GM19023 (cell line): ENCODE measurements at regions not wholly inside any gene's neighbourhood (a gene's known extent, or its start where the extent isn't known, plus 50 kb on each side); places are given as distances from the start of the nearest gene placed in this dataset.
"Not testable (repeated sequence)": the region's sequence is repeated elsewhere in the genome, so short reads cannot be mapped to it uniquely, and the experiment has no call there.

ENCODE experiments used
- ATAC-seq: cut with Tn5 transposase; IDR thresholded peaks from one replicate; pipeline ENCODE4 v1.9.1; 2021; ENCODE audit warnings: mild to moderate bottlenecking, moderate library complexity; ENCODE audit not compliant: unreplicated experiment

DNA sequence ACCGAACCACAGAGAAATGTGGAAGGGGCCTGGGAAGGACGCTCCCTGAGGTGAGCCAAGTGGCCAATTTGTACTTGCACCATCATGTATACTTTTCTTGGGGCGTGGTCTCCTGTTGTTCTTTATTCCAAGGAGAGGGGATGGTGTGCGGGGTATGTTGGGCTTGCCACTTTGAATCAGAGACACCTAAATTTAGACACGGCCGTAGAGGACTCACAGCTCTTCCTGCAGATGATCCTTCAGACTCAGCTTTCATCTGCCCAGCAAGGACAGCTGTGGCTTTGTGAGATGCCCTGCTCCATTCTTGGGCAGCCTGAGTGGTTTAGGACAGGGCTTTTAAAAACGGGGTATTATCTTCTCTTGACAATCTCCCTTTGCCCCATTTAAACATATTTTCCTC is 473.2 kb downstream of the REEP3 start:
- ATAC-seq: no peak

DNA sequence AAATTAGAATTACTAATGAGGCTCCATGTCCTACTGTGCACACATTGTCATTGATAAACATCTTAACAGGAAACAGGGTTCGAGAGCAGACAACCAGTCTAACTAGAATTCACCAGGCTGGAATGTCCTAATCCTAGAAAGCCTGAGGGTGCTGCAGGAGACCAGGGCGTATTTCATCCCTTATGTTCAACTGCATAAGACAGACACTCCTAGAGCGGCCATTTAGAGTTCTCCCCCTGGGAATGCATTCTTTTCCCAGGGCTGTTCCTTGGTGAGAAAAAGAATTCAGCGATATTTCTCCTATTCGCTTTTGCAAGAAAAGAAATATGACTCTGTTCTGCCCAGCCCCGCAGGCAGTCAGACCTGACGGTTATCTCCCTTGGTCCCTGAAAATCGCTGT is 486.0 kb downstream of the REEP3 start:
- no peak for ATAC-seq

DNA sequence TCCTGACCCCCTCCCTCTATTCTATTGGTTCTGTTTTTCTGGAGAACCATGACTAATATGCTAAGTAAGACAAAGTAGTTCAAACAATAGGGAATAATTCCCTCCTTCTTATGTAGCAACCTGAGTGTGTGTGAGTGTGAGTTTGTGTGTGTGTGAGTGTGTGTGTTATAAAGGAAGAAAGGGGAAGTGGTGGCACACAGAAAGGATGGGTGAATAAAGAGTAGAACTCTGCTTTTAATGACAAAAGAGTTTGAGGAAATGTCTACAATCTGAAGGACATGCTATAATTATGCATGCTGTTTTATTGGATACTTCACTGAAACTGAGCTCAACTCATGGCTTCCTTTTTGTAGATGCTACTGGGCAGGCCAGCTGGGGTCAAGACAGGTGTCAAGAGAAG is 489.5 kb downstream of the REEP3 start:
- ATAC-seq: no peak

DNA sequence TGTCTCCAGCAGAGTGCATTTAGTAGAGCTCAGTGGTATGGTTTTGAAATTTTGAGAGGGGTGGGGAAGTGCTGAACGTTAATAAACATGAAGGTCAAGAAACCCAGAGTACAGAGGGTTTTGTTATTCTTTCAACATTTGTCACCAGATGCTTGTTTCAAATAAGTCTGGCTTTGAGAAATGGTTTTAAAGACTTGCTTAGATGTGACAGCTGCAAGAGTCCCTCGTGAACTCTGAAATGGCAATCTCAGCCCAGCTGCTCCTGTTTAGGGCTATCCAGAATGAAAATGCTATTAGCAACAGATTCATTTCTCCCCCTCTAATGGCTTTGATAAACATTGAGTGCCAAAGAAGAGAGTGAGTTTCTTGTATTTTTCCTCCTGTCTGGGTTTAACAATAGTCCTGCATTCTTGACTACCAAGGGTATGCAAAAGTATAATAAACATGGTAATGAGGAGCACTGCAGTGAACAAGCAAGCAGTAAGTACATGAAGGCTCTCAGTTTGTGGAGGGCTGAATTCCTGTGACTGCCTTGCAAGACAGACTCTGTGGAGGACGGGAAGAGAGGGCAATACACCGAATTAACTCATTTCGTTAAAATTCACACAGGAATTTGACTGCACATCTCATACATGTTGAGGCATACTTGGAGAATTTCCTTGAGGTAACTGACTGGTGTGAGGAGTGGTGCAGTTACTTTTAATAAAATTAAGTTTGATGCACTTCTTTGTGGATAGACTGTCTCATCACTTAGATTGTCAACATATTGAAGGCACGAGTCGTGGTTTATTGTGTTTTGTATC is 490.9 kb downstream of the REEP3 start:
- ATAC-seq: no peak

DNA sequence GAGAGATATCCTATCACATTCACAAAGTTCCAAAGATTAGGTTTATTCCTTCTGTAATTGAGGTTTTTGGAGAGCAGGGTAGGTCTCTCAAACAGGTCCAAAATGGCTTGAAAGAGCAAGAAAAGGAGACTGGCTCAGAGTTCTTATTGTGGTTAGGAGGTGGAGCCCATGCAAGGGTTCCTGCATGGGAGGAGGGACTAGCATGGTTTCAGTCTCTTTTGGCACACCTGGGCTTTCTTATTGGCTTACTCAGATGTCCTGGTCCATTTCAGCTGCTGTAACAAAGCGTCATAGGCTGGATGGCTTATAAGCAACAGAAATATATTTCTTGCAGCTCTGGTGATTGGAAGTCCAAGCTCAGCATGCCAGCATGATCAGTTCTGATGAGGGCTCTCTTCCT is 493.1 kb downstream of the REEP3 start:
- no peak for ATAC-seq

DNA sequence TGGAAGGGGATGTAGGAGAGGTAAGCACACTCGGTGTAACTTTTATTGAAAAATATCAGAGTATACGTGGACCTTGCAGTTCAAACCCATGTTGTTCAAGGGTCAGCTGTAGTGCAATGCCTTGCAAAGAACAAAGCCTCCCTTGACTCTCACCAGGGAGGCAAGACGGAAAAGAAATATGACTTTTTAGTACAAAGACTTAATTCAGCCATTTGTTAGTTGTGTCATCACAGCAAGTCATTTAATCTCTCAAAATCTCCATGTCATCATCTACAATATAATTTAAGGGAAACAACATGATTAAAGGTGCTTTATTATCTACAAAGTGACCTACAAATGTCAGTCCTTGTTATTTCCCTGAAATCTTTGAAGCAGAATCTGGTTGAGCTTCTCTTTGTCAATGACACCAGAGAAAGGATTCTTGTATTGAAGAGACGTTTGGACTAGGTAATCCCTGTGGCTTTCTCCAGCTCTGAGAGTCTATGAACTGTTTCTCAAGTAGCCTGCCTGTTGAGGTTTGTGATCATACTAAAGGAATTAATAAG is 502.8 kb downstream of the REEP3 start:
- ATAC-seq: no peak

DNA sequence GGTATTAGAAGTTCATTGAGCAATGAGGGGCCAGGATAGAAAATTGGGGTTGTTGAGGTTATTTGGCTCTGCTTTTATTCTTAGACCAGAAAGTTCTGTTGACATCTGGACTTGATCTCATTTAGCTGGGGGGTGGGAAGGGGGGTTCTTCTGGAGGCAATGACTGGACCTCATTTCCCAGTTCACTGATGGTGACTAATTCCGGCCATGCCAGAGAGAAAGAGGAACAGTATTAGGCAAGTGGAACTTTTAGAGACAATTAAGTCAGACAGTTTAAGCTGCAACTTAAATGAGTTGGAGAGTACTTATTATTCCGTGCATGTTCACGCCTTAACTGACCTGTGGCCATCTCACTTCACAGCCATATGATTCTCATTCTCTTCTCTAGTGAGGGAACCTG is 512.5 kb downstream of the REEP3 start:
- ATAC-seq: no peak

DNA sequence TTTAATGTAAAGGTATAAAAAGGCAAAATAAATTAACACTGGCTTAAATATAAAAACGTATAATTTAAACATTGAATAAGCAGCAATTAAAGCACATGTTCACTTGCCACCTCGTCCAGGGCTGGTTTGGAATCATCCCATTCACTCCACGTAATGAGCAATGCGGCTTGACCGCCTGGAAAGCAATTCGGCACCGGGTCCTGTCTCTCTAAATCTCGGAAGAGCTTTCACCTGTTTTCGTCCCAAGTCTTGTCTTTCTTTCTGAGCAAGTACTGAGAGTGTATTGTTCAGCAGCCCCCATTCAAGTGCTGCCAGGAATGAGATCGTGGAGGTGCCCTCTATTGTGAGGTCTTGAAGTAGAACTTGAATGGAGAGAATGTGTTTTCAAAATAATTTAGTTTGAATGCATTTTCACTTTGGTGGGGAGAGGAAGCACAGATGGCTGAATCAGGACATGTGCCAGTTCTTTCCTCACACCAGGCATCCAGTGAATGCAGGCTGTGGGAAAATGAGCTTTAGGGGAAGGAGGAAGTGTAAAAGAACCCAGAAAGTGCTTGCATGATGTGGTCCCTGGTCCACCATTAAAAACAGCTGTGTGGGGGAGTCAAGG is 515.2 kb downstream of the REEP3 start:
- no peak for ATAC-seq

DNA sequence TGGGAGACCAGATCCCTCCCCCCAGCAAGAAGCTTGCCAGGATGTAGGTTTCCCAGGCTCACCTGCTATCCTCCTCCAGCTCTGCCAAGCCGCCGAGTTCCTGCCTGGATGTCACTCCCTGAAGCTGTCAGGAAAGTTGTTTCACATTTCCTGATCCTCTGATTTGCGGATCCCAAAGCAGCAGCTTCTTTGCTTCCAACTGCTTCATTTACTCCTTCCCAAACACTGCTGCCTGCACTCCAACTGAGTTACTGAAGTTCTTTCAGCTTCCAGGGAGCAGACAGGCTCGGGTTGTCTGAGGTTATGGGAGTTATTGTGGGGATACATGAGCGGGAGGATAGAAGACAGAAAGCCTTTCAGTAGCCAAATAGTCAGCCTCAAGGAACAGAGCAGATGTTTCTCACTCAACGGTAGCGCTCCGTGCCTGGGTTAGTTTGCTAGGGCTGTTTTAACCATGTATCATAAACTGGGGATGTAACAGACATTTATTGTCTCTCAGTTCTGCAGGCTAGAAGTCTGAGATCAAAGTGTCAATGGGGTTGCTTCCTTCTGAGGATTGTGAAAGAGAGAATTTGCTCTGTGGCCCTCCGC is 516.0 kb downstream of the REEP3 start:
- ATAC-seq: no peak

DNA sequence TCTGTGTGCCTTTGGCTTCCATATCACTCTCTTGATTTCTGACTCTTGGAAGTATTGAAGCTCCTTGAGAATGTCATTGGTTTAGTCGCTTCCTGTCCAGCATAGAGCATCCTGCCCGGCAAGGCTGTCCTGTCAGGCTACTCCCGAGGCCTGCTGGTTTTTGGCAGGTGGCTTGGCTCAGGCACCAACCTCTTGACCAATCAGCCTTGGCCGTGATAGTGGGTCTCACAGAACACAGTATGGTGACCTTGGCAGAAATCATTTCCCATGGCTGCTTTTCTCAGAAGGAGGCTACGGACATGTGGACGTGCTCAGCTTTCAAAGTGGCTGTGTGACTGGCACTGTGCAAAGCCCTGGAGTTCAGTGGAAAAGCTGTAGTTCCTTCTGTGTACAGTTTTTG is 516.9 kb downstream of the REEP3 start:
- ATAC-seq: no peak

DNA sequence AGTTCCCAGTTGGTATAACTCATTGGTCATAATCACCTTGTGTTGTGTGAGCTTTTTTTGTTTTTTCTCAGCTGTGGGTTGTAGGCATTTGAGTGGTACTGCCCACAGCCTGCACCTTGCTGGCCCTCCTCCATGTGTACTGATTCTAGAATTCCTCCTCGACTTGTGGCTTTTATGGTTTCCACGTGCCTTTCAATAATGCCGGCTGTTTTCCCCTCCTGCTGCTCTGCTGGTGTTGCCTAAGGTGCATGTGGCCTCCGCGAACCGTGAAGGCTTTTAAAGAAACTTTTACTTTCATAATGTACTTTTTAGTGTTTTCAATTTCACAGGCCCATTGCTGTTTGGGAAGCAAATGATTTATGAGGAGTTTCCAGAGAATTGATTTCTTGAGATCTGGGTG is 518.0 kb downstream of the REEP3 start:
- ATAC-seq: no peak

DNA sequence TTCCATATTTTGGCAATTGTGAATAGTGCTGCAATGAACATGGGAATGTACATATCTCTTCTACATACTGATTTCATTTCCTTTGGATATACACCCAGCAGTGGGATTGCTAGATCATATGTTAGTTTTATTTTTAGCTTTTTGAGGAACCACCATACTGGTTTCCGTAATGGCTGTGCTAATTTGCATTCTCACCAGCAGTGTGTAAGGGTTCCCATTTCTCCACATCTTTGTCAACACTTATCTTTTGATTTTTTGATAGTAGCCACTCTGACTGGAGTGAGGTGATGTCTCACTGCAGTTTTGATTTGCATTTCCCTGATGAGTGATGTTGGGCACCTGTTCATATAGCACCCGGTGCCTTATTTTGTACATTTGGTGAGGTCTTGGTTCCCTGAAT is 519.6 kb downstream of the REEP3 start:
- ATAC-seq: peak; percentile 9

DNA sequence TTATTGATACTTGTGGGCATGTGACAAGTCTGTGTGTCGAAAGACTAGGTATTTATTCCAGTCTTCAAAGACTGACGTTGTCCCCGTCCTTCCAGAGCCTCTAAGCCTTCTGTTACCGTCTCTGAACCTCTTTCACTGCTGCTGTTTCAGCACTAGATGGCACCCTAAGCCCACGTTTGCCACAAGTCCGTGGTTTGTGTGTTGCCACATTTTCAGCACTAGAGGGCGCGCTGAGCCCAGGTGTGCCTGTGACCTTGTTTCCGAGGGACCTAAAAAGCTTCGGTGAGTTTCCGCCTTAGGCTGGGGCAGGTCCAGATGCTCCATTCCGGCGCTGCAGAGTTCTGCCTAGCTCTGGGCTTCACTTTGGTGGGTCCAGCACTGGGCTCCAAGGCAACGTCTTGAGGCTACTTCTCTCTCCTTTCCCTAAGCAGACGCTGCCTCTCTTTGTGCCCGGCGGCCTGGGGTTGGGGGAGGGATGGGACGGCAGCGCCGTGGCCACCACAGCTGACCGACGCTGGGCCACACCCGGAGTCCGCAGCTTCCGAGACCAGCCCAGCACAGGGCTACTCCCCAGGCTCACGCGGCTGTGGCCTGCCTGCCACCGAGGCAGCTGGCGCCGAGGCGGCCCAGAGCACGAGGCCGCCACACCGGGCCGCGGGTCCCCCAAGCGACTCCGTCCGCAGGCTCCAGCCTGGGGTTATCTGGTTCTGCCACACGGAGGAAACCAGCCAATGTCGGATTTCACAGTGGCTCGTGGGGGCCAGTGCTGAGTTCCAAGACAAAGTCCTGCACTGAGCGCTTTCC is 520.2 kb downstream of the REEP3 start:
- peak; percentile 96 for ATAC-seq

DNA sequence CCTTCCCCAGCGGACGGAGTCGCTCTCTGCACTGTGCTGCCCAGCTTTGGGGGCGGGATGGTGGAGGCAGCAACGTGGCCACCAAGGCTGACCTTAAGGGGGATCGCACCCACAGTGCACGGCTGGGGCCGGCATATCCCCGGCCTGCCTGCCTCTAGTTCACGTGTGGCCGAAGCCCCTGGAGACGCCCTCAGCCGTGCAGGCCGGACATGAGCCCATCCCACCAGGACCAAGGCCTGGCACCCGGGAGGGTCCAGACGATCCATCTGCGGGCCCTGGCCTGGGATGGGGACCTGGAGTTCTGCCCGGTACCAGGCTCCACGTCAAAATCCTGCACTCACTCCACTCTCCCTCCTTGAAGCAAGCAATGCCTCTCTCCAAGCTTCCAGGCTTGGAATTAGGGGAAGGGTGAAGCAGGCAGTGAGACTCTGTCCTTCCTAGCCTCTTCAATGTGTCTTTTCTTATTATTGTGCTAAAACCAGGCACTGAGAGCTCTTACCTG is 520.8 kb downstream of the REEP3 start:
- no peak for ATAC-seq

DNA sequence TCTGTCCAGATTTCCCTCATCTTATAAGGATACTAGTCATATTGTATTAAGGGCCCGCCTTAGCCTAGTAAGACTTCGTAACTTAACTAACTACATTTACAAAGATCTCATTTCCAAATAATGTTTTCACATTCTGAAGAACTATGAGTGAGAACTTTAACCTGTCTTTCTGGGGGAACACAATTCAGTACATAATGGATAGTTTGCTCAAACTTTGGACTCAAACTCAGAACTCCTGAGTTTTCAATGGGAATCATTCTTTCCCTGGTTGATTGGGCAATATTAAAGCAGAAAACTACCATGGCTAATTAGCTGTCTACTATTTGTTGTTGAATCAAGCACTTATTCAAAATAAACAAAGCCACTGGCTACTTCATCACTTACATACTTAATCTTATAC is 522.9 kb downstream of the REEP3 start:
- ATAC-seq: no peak

DNA sequence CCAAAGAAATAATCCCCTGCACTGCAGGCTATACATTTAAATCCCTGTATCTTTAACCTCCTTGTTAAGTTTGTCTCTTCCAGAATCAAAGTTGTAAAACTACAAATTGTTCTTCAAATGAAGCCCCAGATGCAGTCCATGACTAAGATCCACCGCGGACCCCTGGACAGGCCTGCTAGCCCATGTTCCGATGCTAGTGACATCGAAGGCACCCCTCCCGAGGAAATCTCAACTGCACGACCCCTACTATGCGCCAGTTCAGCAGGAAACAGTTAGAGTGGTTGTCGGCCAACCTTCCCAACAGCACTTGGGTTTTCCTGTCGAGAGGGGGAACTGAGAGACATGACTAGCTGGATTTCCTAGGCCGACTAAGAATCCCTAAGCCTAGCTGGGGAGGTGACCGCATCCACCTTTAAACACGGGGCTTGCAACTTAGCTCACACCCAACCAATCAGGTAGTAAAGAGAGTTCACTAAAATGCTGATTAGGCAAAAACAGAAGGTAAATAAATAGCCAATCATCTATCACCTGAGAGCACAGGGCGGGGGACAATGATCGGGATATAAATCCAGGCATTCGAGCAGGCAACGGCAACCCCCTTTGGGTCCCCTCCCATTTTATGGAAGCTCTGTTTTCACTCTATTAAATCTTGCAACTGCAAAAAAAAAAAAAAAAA is 523.9 kb downstream of the REEP3 start:
- ATAC-seq: not testable (repeated sequence)

DNA sequence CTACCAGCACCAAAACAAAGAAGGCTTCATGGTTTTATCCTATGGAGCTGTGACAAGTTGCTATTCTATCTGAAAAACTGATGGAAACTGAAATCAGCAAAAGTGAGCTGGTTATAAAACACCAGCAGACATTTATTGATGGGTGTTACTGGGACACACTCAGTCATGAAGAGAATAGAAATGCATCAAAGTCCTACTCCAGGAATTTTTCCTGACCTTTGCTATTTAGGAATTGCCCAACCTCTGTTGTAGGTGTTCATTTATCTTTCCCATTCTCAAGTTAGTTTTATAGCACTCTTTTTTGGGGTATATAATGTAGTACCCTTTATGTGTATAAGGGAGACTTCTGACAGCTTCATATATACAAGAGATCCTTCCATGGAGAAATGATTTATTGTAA is 533.2 kb downstream of the REEP3 start:
- ATAC-seq: no peak

DNA sequence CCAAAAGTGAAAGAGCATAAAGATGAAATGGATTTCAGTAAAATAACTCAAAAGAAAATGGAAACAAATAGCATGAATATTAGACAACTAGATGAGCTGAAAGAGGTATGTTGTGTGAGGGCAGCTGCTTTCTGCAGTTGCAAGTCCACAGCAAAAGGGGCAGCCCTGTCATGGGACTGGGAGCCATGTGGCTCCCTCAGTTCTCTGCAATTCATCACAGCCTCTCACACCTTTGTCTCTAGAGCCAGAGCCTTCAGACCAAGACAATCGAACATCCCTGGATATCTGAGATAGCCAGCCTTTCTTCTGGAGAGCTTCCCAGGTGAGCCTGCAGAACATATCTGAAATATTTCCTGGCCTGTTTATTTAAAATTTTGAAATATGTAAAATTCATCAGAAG is 538.7 kb downstream of the REEP3 start:
- no peak for ATAC-seq

DNA sequence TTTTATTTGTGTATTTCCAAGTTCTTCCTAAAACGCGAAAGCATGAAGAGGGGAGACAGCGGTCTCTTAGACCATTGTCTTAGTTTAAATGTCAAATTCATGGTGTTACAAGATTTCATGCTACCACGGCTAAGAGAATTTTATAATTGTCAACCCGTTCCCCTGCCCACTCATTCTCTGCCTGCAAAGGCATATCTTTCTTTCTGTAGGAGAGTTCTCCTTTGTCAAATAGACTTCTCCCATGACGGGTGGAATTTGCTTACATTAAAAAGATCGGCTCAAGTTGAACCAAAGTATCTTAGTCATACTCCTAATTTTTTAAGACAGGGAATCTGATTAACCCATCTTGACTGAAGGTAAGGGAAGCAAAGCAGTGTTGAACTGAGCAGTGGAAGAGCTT is 539.2 kb downstream of the REEP3 start:
- ATAC-seq: no peak

DNA sequence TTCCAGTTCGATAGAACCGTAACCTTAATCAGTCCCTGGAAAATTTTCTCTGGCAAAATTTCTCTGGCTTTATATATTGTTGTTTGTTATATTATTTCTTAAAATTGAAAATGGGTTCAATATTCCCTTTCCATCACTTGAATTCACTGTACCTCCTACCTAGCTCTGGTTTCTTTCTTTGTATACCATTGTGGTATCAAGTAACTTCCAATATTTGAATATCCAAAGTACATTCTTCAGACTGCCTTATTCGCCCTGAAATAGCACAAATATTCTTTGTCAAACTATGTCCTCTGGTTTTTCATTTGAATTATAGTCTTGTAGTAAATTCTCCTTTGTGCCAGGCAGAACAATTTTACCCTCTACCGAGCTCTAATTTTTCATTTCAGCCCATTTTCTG is 541.6 kb downstream of the REEP3 start:
- ATAC-seq: no peak
